Neural cell (in vitro differentiated cells): ENCODE measurements at regions not wholly inside any gene's neighbourhood (a gene's known extent, or its start where the extent isn't known, plus 50 kb on each side); places are given as distances from the start of the nearest gene placed in this dataset.

ENCODE experiments used
- H2AFZ ChIP-seq: fragments of 200-600, 300-800 bp; sonication (generic), shearing (Covaris generic); 2 replicates; pipeline ENCODE4 v1.6.0; 2014; ENCODE audit warnings: low read depth, mild to moderate bottlenecking, antibody characterized with exemption, low read length, moderate library complexity
- H3F3A ChIP-seq: fragments of 200-600 bp; shearing (Covaris generic); 2 replicates; pipeline ENCODE4 v1.6.1; 2016; ENCODE audit warnings: mild to moderate bottlenecking, moderate library complexity, mixed read lengths, antibody characterized with exemption, low read length; ENCODE audit not compliant: insufficient read depth, poor library complexity, severe bottlenecking
- H3K27ac ChIP-seq: fragments of 200-600, 300-800 bp; sonication (generic), shearing (Covaris generic); 2 replicates; pipeline ENCODE4 v1.5.1; 2014; ENCODE audit warnings: mild to moderate bottlenecking, low read length, moderate library complexity
- H3K27me3 ChIP-seq: fragments of 300-800, 200-600 bp; sonication (generic), shearing (Covaris generic); 2 replicates; pipeline ENCODE4 v1.6.0; 2014; ENCODE audit warnings: mild to moderate bottlenecking, low read depth, low read length, moderate library complexity; ENCODE audit not compliant: insufficient read depth
- H3K36me3 ChIP-seq: fragments of 300-800, 200-600 bp; sonication (generic), shearing (Covaris generic); 2 replicates; pipeline ENCODE4 v1.5.1; 2014; ENCODE audit warnings: mild to moderate bottlenecking, antibody characterized with exemption, low read length, moderate library complexity; ENCODE audit not compliant: insufficient read depth
- H3K4me2 ChIP-seq: fragments of 300-800, 200-600 bp; sonication (generic), shearing (Covaris generic); 2 replicates; pipeline ENCODE4 v1.6.0; 2014; ENCODE audit warnings: mild to moderate bottlenecking, low read length
- H3K4me3 ChIP-seq: fragments of 300-800, 200-600 bp; sonication (generic), shearing (Covaris generic); 2 replicates; pipeline ENCODE4 v1.5.1; 2014; ENCODE audit warnings: mild to moderate bottlenecking, low read length, moderate library complexity
- H3K79me2 ChIP-seq: fragments of 200-600 bp; shearing (Covaris generic); replicated peaks from 2 replicates; pipeline ENCODE4 v1.6.0; 2014; ENCODE audit warnings: mild to moderate bottlenecking, low read length, moderate library complexity; ENCODE audit not compliant: insufficient read depth
- H3K9ac ChIP-seq: fragments of 300-800, 200-600 bp; sonication (generic), shearing (Covaris generic); 2 replicates; pipeline ENCODE4 v1.6.1; 2016; ENCODE audit warnings: mild to moderate bottlenecking, low read length, mixed read lengths
- H3K9me2 ChIP-seq: fragments of 200-600 bp; shearing (Covaris generic); 2 replicates; pipeline ENCODE4 v1.6.1; 2016; ENCODE audit warnings: mild to moderate bottlenecking, low read length, mixed read lengths; ENCODE audit not compliant: insufficient read depth
- H3K9me3 ChIP-seq: fragments of 200-600, 300-800 bp; sonication (generic), shearing (Covaris generic); 2 replicates; pipeline ENCODE4 v1.6.1; 2016; ENCODE audit warnings: mild to moderate bottlenecking, mixed run types, low read length, moderate library complexity, mixed read lengths
- H4K20me1 ChIP-seq: fragments of 200-600 bp; shearing (Covaris generic); 2 replicates; pipeline ENCODE4 v1.6.1; 2016; ENCODE audit warnings: mild to moderate bottlenecking, mixed run types; ENCODE audit not compliant: insufficient read depth
- CTCF ChIP-seq: fragments of 450-650 bp; IDR thresholded peaks from 2 replicates; pipeline ENCODE4 v1.5.1; 2014; ENCODE audit warnings: antibody characterized with exemption, mild to moderate bottlenecking, moderate library complexity; ENCODE audit not compliant: poor library complexity, severe bottlenecking
- EP300 ChIP-seq: fragments of 450-650 bp; conservative IDR thresholded peaks from 2 replicates; pipeline ENCODE4 v1.6.1; 2014; ENCODE audit warnings: antibody characterized with exemption, mild to moderate bottlenecking, moderate library complexity; ENCODE audit not compliant: poor library complexity, severe bottlenecking
- EZH2 ChIP-seq: fragments of 200-600, 300-800 bp; shearing (Covaris generic), sonication (generic); IDR thresholded peaks from 2 replicates; pipeline ENCODE4 v1.6.1; 2014; ENCODE audit warnings: antibody characterized with exemption, low read length, borderline replicate concordance, mild to moderate bottlenecking; ENCODE audit not compliant: insufficient read depth, poor library complexity, severe bottlenecking
- MXI1 ChIP-seq: fragments of 450-650 bp; conservative IDR thresholded peaks from 2 replicates; pipeline ENCODE4 v1.6.1; 2014; ENCODE audit warnings: antibody characterized with exemption, mild to moderate bottlenecking; ENCODE audit not compliant: poor library complexity, severe bottlenecking
- POLR2AphosphoS5 ChIP-seq: IDR thresholded peaks from 2 replicates; pipeline ENCODE4 v1.6.1; 2012
- RAD21 ChIP-seq: fragments of 450-650 bp; conservative IDR thresholded peaks from 2 replicates; pipeline ENCODE4 v1.6.1; 2014; ENCODE audit warnings: antibody characterized with exemption, mild to moderate bottlenecking, moderate library complexity
- REST ChIP-seq: IDR thresholded peaks from 2 replicates; pipeline ENCODE4 v1.6.1; 2012; ENCODE audit warnings: borderline replicate concordance
- SMC3 ChIP-seq: fragments of 450-650 bp; conservative IDR thresholded peaks from 2 replicates; pipeline ENCODE4 v1.6.1; 2014; ENCODE audit warnings: antibody characterized with exemption, mild to moderate bottlenecking, moderate library complexity; ENCODE audit not compliant: poor library complexity
- TAF1 ChIP-seq: IDR thresholded peaks from 2 replicates; pipeline ENCODE4 v1.6.1; 2012; ENCODE audit warnings: low read depth

- Histone ChIP-seq H3K79me2 (no peaks in the 10 kb centered on the region), H3K4me2 (no peak overlapping the region), H3K4me3 (no peak overlapping the region), H3K36me3 (no peaks in the 10 kb centered on the region), H3K9ac (no peak overlapping the region), H3K9me3 (no peaks in the 10 kb centered on the region), H3K9me2 (no peaks in the 10 kb centered on the region), H3F3A (no peaks in the 10 kb centered on the region), H3K27ac (no peak overlapping the region), H4K20me1 (no peaks in the 10 kb centered on the region), H2AFZ (no peak overlapping the region), H3K27me3 (no peaks in the 10 kb centered on the region)
- TF ChIP-seq RAD21 = no peak
- TF ChIP-seq SMC3 = no peak
- no peak for TF ChIP-seq CTCF
- TF ChIP-seq EP300 = no peak
- TF ChIP-seq POLR2AphosphoS5 = no peak
- TF ChIP-seq EZH2 = no peak
- no peak for TF ChIP-seq REST
Observed at GRCh38 chr16:80460988-80461387, 79.8 kb upstream of the DYNLRB2 start.

GRCh38 chr16:80459966-80460365 is 80.8 kb upstream of the DYNLRB2 start:
- TF ChIP-seq TAF1 = no peak
- TF ChIP-seq MXI1 = no peak
- no peak for TF ChIP-seq RAD21
- TF ChIP-seq CTCF = no peak
- no peak for TF ChIP-seq SMC3
- TF ChIP-seq EZH2 = no peak
- TF ChIP-seq REST = no peak
- no peak for TF ChIP-seq EP300
- no peak for TF ChIP-seq POLR2AphosphoS5
- no peaks in the 10 kb centered on the region for H3K9me3 ChIP-seq
- no peak overlapping the region for H3K4me2 ChIP-seq
- no peak overlapping the region for H2AFZ ChIP-seq
- H3K9ac ChIP-seq = no peak overlapping the region
- no peaks in the 10 kb centered on the region for H3K79me2 ChIP-seq
- no peaks in the 10 kb centered on the region for H4K20me1 ChIP-seq
- no peaks in the 10 kb centered on the region for H3K36me3 ChIP-seq
- H3K4me3 ChIP-seq = no peak overlapping the region
- H3F3A ChIP-seq = no peaks in the 10 kb centered on the region
- no peak overlapping the region for H3K27ac ChIP-seq
- no peaks in the 10 kb centered on the region for H3K27me3 ChIP-seq
- H3K9me2 ChIP-seq = no peaks in the 10 kb centered on the region
